ENCODE measurements at regions not wholly inside any gene's neighbourhood (a gene's known extent, or its start where the extent isn't known, plus 50 kb on each side); places are given as distances from the start of the nearest gene placed in this dataset.

DNA sequence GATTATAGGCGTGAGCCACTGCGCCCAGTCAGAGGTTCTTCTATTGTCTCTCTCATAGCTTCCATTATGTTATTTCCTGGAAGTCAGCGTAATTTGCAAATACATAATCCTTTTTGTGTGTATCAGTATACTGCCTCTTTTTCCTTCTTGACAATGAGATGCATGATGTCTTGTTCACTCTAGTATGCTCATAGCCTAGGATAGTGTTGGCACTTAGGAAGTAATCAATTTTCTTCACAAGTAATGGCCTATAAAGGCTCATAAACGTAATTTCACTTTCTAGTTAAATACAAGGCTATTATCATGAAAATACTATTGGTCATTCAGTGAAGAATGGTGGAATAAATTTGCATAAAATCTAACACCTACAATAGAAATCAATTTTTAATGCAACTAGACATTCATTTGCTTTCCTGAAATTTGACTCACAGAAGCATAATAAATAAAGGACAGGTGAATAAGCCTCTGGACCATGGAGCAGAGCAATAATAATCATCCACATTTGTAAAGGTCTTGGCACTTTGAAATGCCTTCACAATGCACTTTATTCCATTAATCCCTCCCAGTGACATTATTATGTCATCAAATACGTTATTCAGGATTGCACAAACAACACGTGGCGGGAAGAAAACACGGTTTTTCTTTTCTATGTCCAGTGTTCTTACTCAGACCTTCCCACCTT is 366.9 kb upstream of the BTBD3 start:
- TF ChIP-seq POLR2A (IDR thresholded peaks at IDR 0.05; ENCODE audit: low read depth, low read length) (no peak), POLR2AphosphoS5 (IDR thresholded peaks at IDR 0.05; ENCODE audit: low read depth, low read length) (no peak), POU2F2 (IDR thresholded peaks at IDR 0.05; ENCODE audit: low read depth, low read length) (no peak), TAF1 (IDR thresholded peaks at IDR 0.05; ENCODE audit: low read depth, low read length) (no peak)
